ENCODE measurements at regions not wholly inside any gene's neighbourhood (a gene's known extent, or its start where the extent isn't known, plus 50 kb on each side); places are given as distances from the start of the nearest gene placed in this dataset.

DNA sequence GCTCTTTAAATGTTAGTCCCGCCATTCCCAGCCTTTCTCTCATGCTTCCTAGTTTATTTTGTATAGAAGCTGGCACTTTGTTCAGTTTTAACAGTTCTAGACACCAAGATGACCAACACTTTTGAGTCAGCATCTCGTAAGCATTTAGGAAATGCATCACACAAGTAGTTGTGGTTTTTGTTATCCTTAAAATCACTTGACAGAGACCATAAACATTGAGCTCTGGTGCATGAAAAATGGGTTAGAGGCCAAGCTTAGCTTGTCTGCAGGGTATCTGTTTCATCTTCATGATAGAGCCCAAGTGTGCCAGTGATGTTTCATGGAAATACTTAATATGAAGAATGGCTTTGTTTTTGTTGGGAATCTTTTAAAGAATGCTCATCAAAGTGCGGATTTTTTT is 159.7 kb downstream of the DISP1 start:
- TF ChIP-seq EP300 (IDR thresholded peaks at IDR 0.05) (no peak), POLR2A (IDR thresholded peaks at IDR 0.05) (no peak), POLR2AphosphoS5 (IDR thresholded peaks at IDR 0.05) (no peak)
- TF ChIP-seq, protein P1, sequence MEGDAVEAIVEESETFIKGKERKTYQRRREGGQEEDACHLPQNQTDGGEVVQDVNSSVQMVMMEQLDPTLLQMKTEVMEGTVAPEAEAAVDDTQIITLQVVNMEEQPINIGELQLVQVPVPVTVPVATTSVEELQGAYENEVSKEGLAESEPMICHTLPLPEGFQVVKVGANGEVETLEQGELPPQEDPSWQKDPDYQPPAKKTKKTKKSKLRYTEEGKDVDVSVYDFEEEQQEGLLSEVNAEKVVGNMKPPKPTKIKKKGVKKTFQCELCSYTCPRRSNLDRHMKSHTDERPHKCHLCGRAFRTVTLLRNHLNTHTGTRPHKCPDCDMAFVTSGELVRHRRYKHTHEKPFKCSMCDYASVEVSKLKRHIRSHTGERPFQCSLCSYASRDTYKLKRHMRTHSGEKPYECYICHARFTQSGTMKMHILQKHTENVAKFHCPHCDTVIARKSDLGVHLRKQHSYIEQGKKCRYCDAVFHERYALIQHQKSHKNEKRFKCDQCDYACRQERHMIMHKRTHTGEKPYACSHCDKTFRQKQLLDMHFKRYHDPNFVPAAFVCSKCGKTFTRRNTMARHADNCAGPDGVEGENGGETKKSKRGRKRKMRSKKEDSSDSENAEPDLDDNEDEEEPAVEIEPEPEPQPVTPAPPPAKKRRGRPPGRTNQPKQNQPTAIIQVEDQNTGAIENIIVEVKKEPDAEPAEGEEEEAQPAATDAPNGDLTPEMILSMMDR (IDR thresholded peaks at IDR 0.05) = no peak

All from suprapubic skin (tissue), 4 donors.